ENCODE measurements at regions not wholly inside any gene's neighbourhood (a gene's known extent, or its start where the extent isn't known, plus 50 kb on each side); places are given as distances from the start of the nearest gene placed in this dataset.

DNA sequence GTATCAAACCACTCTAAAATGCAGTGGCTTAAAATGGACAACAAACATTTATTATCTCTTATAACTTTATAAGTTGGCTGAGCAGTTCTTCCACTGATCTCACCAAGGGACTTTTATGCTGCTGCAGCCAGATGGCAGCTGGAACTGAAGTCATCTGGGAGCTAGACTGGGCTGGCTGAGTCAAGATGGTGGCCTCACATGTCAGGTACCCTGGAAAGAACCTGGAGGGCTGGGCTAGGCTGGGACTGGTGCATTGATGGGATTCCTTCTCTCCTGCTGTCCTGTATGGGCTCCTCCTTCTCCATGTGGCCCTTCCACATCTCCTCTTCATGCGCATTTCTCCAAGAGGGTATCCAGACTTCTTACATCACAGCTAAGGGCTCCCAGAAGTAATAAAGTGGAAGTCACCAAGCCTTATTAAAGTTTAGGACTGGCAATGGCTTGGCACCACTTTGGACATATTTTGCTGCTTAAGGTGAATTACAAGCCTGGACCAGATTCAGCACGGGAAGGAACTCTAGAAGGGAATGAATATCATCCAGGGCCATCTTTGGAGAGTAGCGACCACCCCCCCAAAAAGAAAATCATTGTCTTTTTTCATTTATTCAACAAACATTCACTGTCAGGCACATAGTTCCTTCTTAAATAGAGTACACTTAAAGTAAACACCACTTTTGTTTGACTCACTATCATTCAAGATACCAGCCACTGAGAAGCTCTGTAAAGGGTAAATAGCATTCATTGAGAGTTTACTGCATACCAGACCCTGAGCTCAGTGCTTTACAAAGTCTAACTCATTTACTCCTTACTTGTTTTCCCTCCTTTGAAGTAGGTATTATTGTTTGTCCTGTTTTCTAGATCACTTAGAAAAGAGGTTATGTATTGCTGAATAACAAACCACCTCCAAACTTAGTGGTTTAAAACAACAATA, 138.0 kb downstream of the ZFP36L2 start:
- FAIRE-seq = no peak
- DNase-seq (ENCODE audit: low spot score) = no peak

DNA sequence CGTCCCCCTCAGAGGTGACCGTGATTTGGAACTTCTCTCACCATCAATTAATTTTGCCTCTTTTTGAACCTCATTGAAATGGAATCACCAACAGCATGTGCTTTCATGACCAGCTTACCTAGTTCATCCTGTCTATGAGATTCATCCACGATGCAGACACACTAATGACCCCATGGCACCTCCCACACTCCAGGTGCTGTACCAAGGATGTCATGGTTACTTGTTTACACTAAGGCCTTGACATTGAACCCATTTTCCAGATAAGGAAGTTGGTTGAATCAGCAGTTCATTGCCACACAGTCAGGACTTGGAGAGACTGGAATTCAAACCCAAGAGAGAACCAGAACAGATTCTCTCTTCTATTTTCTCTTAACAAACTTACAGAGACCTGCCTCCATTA, 139.0 kb downstream of the ZFP36L2 start:
- DNase-seq (ENCODE audit: low spot score) (no peak), FAIRE-seq (peak; percentile 95)

DNA sequence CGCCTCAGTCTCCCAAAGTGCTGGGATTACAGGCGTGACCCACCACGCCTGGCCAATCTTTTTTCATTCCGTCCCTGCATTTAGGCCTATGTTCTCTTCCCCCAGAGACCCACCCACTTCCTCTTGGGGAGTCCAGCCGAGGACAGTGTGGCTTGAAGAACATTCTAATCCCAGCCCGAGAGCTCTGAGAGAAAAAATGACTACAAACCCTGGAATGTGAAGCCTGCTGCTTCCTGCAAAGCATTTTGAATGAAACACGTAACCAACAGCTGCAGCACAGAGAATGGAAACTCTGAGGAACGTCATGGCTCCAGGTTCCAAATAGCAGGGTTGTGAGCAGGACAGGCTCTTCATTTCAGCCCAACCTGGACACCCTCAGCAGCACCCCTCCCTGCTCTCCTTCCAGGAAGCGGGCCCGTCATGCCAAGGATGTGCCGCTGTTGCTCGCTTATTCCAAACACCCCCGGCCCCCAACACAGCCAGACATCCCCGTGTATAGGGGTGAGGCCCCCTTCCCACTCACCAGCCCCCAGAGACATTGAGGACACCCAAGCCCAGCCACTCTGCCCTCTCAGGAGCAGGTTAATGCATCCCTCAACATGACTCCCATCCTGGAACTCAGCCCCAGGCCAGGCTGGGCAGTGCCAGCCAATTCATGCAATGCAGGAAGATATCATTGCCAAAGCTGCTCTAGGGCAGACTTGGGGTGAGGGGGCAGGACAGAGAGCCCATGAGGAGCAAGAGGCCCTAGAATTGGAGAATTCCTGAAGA, 139.8 kb downstream of the ZFP36L2 start:
- DNase-seq (ENCODE audit: low spot score) (peak; percentile 94), FAIRE-seq (peak; percentile 84)

DNA sequence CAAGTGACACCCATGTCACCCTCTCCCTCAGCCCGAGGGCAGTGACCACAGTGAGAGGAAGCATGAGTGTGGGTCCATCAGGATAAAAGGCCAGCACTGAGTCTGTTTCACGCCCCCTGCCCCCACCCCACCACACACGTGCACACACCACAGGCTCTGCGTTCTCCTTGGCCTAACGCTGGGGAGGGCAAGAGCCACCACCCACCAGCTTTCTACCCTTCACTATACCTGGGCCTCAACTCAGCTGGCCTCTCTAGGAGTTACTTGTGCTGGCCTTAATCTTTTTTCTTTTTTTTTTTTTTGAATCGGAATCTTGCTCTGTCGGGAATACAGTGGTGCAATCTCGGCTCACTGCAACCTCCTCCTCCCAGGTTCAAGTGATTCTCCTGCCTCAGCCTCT, 140.5 kb downstream of the ZFP36L2 start:
- no peak for DNase-seq (ENCODE audit: low spot score)
- no peak for FAIRE-seq

DNA sequence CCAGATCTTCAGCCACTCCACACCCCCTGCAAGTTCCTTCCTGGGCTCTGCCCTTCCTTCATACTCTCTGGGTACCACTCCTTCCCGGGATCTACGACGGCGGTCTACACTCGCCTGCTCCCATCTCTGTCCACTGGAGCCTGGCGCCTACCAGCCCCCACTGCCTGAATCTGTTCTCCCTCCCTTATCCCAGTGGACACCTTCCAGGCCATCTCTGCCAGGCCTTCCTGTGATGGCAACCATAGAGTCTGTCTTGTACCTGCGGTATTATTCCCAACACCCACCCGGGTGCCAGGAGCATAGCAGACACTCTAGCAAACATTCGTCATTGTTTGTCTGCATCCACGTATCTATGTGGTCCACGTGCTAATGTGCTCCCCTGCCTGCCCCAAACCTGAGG, 140.9 kb downstream of the ZFP36L2 start:
- FAIRE-seq (peak; percentile 80), DNase-seq (ENCODE audit: low spot score) (no peak)

DNA sequence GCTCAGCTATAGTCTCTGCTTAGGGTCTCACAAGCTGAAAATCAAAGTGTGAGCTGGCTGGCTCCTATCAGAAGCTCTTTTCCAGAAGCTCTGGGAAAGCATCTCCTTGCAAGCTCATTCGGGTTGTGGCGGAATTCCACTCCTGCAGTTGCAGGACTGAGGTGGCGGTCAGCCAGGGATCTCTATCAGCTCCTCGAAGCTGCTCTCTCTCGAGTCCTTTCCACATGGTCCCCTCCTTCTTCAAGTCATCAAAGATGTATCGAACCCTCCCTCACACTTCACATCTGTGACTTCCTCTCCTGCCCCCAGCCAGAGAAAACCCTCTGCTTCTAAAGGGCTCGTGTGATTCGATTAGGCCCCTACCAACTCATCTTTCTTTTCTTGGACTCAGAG, 141.7 kb downstream of the ZFP36L2 start:
- FAIRE-seq (no peak), DNase-seq (ENCODE audit: low spot score) (no peak)

DNA sequence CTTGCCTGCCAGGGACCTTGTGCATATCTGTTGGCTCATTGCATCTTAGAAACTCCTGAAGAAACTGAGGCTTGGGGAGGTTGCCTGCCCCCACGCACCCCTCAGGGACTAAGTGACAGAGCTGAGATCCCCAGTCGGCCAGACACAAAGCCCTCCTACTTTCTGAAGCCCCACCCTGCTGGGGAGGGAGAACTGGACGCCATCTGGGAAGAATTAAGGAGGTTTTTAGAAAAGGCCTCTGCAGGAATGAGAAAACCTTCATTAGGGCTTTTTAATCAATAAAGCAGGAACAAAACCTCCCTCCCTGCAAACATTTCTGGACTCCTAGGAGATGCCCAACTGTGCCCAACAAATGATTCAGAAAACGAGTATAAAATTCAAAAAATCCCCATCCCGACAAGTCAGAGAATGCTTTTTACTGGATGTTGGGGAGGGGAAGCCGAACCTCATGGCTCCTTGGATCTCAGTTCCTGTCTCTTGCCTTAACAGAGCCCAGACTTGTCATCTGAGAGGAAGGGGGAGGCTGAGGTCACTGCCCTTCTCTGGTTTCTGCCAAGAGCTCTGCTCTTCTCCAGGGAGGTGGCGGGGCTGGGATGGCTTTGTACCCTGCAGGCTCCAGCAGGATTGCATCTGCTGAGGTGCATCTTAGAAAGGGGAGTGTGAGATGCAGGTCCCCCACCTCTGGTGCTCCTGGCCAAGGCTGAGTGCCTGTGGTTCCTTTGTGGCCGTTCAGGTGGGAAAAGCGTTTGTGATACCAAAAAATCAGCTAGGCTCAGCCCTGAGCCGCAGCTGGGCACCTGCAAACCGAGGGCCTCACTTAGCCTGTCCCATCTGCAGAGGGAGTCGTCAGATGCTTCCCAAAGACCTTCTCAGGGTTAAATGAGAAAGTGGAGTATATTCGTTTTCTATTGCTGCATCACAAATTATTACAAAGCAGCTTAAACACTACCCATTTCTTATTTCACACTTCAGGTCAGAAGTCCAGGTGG, 142.4 kb downstream of the ZFP36L2 start:
- DNase-seq (ENCODE audit: low spot score) = peak; percentile 71
- FAIRE-seq = no peak

DNA sequence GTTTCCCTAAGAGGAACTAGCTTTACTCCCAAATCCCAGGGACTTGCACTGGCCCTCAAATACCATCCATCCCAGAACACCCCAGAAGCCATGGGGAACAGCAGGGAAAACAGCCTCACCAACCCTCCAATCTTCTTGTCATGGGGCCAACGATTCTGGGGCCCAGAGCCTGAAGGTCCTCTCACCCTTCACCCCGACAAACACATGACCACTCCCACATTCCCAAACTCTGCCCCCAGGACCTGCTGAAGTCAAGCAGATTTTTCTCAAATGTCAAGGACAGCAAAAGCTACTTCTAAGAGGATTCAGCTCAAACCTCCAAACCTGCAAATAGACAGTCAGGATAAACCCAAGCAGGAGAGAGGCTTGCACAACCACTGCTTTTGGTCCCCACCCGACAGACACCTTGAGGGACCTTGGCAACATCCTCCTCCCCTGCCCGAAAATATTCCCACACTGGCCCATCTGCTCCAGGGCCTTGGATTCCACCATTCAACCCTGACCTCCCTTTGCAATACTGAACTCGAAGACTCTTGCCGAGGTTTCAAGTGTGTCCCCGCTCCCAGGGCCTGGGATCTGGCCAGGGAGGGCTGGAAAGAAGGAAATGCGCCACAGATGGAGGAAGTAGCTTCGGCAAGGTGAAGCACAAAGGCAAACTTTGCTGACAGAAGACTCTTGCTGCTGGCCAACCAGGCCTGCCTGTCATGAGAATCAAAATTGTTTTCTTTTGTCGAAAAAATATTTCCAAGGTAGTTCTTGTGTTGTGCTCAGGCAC, 143.3 kb downstream of the ZFP36L2 start:
- DNase-seq (ENCODE audit: low spot score) = no peak

DNA sequence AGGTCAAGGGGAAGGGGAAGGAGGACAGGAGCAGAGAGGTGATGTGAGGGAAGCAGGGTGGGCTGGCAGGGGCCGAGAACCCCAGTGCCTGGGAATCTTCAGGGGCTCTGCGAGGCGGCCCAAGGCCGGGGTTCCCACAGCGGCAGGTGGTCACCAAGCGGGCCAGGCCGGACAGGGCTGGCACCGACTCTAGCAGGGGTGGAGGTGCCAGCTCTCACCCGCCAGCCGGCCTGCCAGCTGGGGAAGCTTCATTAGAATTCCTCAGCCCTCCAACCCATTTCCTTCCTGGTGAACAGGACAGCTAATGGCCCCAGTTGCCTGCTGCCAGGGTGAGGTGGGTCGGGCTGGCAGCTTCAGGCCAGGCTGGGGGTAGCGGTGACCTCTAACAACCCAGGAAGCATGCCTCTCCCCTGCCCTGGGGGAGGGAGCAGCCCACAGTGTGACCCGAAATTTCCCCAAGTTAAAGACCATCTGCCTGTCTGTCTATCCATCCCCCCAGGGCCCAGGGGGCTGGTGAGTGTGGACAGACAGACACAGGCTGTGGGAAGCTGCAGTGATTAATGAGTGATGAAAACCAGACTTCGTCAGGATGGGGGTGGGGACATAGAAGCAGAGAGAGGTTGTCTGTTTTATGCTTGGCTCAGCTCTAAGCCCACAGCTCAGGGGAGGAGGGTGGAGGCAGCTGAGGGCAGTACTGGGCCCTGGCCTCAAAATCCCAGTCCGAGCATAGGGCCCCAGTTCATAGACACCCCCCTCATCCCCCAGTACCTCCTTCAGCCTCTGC, 144.1 kb downstream of the ZFP36L2 start:
- FAIRE-seq (peak; percentile 32), DNase-seq (ENCODE audit: low spot score) (peak; percentile 72)

More for the DNA sequence above, 143.3 kb downstream of the ZFP36L2 start:
- no peak for FAIRE-seq

DNA sequence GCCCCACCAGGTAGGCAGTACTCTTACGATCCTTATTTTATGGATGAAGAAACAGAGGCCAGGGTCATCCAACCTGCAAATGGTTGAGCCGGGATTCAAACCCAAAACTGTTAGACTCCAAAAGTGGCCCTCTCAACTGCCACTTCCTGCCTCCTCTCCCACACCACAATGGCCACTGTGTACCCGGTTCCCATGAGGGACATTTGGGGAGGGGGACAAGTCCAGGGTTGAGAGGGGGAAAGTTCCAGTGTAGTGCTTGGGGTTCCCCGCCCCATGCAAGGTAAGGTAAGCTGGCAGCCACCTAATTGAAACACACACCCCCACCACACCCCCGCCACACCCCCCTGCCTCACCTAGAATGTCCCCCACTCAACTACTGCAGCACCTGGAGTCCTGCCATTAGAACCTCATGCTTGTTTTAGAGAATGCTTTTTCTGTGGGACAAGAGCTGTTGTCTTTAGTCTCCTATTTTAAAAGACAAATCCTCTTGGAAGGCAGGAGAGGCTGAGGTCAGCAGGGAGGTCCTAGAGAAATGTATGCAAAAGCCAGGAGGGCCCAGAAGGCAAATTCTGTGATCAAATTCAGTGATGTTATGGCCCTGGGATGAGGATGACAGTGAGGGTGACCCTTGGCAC, 145.2 kb downstream of the ZFP36L2 start:
- no peak for DNase-seq (ENCODE audit: low spot score)
- FAIRE-seq = no peak

DNA sequence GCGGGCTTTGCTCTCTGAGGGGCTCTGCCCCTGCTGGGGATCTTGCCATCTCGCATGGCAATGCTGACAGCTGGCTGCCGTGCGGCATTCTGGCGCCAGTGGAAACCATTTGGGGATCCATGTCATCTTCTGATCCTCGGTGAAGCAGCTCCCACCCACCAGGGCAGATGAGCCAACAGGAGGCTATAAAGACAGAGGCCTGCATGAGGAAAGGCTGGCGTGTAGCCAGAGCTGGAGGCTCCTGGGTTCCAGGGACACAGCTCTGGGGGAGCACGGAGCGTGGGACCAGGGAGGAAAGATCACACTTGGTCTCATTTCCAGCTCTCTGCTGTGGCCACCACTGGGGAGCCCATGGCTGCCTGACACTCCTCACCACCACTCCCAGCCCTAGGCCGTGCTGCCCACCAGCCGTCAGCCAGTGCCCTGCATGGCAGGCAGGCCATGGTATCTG, 145.8 kb downstream of the ZFP36L2 start:
- DNase-seq (ENCODE audit: low spot score) = no peak
- FAIRE-seq = no peak

DNA sequence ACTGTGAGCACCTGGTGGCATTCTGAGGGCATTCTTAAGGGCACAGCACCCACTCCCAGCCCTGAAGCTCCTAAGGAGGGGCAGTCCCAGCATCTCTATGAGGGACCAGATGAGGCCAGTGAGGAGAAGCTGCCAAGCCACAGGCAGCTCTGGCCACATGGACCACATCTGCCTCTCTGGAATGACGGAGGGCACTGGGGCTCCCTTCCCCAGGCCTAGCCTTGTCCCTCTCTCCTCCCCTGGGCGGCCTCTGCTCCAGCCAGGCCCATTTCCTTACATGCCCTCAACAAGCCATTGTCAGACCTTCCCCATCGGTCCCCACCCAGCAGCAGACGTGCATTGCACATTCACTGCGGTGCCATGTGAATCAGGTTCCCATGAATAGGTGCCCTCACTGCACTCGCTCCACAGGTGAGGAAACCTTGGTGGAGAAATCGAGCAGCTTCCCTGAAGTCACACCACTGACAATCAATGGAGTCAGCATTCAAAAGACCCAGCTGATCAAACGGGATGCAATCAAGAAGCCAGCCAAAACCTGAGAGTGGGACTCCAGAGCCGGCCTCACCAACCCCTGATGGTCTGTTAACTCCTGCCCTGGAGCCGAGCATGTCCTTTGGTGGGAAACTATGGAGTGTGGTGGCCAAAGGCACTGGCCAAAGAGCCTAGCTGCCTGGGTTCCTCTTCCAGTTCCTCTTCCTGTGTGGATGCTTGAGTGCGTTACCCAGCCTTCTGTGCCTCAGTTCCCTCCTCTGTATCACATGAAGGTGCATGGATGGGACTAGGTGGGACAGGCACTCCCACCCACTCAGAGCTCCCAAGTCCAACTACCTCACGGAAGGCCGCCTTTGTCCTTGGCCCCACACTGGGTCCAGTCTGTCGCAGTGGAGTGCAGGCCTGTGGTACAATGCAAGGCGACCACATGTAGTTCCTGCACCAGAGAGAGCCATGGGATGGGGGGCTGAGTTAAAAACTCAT, 147.3 kb downstream of the ZFP36L2 start:
- DNase-seq (ENCODE audit: low spot score) (no peak), FAIRE-seq (no peak)

DNA sequence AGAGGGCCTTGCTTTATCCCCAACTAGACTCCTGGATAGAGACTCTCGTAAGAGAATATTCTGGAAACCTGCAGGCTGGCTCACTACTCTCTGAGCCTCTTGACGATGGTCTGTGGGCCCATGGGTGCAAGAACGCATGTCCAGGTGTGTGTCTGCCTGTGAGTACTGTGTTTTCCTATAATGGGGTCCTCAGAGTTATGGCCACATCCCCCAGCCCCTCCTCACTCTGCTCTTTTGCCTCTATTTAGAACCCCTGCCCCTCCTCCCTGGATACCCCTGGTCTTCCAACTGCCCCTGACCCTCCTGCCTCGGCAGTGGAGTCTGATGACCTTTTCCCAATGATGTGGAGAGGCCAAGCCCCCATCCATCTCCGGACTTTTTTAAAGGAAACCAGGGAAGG, 148.1 kb downstream of the ZFP36L2 start:
- DNase-seq (ENCODE audit: low spot score) = no peak
- no peak for FAIRE-seq

DNA sequence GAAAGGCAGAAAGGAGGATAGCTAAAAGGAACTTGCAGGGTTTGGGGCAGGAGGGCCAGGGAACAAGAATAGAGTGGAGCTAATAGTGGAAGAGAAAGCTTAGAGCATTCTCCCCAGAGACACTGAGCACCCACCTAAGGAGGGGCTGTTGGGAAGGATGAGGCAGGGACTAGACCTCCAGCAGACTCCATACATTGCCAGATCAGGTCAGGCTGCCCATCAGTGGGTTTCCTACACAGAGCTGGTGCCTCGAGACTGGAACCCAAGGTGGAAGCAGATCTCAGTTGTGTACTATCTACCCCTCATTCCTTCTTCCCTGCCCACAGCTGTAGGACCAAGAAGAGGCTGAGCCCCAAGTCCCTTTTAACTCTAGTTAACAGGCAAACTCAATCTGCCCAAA, 148.5 kb downstream of the ZFP36L2 start:
- DNase-seq (ENCODE audit: low spot score) = no peak
- no peak for FAIRE-seq

DNA sequence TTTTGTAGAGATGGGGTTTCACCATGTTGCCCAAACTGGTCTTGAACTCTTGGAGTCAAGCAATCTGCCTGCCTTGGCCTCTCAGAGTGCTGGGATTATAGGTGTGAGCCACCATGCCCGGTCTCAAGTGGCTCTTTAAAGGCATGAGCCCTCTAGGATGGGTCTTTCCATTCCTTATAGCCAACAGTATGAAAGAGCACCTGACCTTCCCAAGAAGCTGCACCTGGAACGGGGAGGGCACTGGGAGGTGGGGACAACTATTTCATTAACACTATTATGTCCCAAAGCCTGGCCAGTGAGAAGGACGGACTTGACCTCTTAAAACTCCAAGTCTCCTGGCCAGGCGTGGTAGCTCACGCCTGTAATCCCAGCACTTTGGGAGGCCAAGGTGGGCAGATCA, 149.7 kb downstream of the ZFP36L2 start:
- no peak for DNase-seq (ENCODE audit: low spot score)
- FAIRE-seq = no peak

DNA sequence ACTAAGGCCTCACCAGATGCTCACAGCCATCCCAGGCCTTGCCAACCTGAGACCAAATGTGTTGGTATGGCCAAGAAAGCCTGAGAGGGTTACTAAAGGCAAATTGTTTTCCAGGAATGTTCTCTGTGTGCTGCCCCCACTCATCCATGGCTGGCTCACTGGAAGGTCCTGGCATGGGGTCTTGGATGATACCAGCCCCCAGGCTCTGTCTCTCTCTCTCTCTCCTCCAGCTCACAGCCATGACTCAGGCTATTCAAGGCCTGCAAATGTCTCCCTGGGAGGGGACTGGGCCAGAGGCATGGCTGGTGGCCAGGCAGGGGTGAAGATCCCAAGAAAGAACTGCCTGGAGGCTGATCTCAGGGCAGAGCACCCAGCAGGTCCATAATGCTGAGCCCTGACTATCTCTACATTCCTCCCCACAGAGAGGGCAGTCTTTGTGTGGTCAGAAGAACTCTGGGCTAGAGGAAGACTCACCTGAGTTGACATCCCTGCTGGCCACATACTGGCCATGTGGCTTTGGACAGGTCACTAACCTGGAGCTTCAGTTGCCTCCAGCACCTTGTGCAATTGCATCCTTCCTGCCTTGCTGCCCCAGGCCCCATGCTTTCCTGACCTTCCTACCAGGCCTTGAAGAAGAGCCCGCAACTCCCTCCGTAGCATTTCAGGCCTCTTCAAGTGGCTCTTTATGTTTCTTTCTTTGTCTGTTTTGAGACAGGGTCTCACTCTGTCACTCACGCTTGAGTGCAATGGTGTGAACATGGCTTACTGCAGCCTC, 150.4 kb downstream of the ZFP36L2 start:
- DNase-seq (ENCODE audit: low spot score) = peak; percentile 65
- FAIRE-seq = no peak

DNA sequence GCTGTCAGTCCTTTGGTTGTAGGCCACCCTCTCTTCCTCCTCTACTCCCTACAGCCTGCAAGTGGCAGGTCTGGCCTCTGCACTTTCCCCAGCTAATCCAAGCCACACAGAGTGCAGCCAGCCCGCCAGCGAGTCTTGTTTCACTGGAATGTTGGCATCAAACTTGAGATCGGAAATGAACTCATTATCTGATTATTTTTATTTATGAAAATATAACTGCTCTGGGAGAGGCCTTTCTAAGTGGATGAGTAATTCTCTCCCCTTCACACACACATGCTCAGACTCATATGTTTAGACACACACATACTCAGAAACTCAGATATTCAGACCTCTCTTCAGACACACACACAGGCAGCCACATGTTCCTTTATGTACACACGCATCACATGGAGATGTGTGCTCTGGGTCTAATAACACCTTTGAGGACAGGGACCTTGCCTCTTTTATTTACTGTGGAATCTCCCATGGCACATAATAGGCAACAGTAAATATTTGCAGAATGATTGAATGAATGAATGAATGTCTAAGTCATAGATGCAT, 151.3 kb downstream of the ZFP36L2 start:
- DNase-seq (ENCODE audit: low spot score) (peak; percentile 88), FAIRE-seq (peak; percentile 93)

Measured in urothelium cell line (cell line).